Fibroblast of gingiva (primary cell): ENCODE measurements at regions not wholly inside any gene's neighbourhood (a gene's known extent, or its start where the extent isn't known, plus 50 kb on each side); places are given as distances from the start of the nearest gene placed in this dataset.
A peak's percentile ranks its signal among the peaks of the same experiment; 100 is the strongest.
"Not testable (repeated sequence)": the region's sequence is repeated elsewhere in the genome, so short reads cannot be mapped to it uniquely, and the experiment has no call there.

Source experiments
- DNase-seq: peaks from one replicate; pipeline ENCODE4 v3.0.0-alpha.2; 2011; ENCODE audit warnings: low read depth

DNA sequence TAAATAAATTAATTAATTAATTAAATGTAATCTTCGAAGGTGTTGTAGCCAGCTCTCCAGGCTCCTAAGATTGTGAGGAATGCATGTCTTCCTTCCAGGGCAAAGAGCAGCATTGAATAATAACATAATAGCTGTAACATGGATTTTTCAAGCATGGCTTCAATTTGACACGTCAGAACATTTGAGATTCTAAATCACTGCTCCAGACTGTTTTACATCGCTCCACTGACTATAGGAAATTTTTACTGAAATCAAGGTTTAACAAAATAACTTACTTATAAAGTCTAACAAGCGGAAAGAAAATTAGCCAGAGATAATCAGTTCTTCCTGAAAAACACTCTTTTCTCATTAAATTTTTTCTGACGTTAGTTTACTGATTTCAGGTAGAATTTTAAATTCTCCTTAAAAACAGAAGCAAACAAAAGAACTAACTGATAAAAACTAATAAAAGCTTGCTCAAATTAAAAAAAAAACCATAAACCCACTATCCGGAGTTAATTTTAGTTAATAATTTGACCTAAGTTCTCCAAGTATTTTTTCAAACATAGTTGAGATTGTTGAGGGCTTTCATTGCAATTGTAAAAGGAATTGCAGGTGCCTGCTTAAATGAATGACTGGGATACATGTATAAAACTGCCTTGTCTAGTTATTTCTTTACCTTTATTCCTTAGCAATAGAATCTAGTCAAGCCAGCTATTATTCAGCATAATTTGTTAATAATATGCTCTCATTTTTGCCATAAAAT lies 51.2 kb upstream of the SGCE start:
- no peak for DNase-seq

DNA sequence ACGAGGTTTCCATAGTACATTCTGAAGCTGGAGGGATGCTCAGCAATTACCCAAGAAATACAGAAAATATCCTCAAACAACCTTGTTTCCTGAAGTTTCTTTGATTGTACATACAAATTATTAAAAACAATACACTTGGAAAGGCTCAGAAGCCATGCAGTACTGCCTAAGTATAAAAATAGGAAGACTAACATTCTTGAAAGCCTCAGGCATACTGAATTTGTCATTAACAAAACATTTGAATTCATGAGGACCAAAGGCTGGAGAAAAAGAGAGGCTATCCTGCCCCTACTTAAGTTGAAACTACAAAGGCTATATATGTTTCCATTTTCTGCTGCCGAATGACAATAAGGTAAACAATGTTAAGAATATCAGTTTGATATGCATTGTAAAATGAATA lies 54.3 kb upstream of the SGCE start:
- DNase-seq: no peak

DNA sequence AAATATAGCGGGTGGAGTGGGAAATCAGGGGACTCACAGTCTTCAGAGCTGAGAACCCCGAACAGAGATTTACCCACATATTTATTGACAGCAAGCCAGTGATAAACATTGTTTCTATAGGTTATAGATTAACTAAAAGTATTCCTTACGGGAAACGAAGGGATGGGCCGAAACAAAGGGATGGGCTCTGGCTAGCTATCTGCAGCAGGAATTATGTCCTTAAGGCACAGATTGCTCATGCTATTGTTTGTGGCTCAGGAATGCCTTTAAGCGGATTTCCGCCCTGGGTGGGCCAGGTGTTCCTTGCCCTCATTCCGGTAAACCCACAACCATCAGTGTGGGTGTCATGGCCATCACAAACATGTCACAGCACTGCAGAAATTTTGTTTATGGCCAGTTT lies 66.4 kb upstream of the SGCE start:
- not testable (repeated sequence) for DNase-seq

DNA sequence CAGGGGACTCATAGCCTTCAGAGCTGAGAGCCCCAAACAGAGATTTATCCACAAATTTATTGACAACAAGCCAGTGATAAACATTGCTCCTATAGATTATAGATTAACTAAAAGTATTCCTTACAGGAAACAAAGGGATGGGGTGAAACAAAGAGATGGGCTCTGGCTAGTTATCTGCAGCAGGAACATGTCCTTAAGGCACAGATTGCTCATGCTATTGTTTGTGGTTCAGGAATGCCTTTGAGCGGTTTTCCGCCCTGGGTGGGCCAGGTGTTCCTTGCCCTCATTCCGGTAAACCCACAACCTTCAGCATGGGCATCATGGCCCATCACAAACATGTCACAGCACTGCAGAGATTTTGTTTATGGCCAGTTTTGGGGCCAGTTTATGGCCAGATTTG lies 73.0 kb upstream of the SGCE start:
- not testable (repeated sequence) for DNase-seq

DNA sequence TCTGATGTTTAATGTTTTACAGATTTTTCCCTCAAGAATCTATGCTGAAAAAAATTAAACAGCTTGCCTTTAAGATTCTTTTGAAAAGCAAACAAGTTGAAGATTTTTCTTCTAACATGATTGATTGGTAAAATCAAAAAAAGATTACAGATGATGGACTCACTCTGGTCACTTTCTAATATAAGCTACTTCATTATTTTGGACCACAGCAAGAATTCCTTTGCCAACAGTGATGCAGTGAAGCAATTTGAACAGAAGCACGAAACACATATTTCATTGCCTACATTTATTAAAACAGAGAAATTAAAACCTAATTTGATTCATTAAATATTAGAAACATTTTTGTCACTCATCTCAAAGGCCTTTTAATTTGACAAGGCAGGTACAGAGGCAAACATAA lies 82.1 kb upstream of the SGCE start:
- DNase-seq: no peak

DNA sequence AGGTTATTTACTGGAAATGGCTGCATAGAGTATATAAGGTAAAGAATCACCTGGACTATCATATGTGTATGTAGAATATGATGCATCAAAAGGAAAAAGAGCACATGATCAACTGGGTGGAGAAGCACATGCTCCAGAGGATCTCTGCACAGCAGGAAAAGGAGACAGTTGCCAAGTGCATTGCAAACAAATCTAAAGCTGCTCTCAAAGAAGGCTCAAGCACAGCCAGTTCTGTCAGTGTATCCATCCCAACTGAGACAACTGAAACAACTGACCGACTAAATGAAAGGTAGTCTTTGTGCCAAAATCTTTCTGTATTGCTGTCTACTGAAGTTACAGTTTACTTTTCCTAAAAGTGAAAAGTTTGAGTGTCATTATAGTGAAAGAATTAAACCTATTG lies 83.2 kb upstream of the SGCE start:
- DNase-seq: no peak

DNA sequence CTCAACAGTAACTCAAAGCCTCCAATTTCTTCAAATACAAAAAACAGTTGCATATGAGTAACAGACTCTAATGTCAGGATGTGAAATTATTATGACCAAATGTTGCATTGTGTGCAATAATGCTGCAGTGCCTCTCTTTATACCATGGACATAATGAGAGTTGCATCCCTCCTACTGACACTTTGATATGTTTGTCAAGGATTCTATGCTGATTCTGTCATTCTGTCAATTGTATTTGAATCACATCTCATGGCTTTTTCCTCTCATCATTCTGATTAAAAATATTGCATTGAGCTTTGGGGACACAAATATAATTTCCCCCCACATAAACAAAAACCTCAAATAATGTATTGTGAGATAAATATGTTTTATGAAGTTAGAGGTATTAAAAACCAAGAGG lies 84.6 kb upstream of the SGCE start:
- DNase-seq: no peak

DNA sequence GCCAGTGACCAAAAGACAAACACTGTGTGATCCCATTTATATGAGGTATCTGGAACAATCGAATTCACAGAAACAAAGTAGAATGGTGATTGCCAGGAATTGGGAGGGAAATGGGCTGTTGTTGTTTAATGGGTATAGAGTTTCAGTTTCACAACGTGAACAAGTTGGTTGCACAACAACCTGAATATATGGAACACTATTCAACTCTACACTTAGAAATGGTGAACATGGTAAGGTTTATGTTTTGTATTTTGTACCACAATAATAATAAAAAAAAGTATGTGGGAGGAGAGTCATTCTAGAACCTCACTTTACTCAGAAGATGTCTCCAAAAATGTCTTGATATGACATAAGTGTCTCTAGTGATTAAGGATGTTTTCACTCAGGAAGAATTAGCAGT lies 85.2 kb upstream of the SGCE start:
- DNase-seq: peak; percentile 34

DNA sequence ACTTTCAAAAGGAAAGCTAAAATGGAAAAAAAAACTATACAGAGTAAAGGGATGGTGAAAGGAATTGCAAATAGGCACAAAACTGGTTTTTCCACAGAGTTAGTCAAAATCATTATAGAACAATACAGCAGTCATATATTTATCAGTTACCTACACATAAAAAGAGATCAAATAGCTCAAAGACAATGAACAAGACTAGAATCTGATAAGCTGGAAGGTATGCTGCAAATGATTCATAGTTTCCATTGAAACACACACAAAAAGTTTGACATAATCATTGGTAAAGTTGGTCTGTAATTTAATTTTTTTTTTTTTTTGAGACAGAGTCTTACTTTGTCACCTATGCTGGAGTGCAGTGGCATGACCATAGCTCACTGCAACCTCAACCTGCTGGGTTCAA lies 92.4 kb upstream of the SGCE start:
- DNase-seq: no peak

DNA sequence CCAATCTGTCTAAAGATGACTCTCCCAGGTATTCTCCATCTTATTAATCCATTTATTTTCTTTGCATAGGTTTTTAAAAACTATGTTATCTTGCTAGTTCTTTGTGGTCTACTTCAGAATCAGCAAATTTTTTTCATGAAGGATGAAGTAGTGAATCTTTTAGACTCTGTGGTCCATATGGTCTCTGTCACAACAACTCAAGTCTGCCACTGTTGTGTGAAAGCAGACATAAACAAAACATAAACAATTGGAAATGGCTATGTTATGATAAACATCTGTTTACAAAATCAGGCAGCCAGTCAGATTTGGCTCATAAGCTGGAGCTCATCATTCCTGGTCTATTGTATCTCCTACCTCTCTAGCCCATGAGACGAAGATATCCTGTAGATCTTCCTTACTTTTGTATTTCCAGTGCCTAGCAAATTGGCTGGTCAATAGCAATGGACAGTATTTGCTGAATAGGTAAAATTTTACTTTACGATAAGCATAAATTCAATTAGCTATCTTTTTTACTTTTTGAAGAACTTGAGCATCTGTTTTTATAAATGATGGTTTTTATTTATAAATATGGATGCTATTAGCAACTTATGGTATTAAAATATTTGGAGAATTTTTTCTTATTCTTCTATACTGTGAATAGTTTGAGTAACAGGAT lies 104.6 kb upstream of the SGCE start:
- no peak for DNase-seq

DNA sequence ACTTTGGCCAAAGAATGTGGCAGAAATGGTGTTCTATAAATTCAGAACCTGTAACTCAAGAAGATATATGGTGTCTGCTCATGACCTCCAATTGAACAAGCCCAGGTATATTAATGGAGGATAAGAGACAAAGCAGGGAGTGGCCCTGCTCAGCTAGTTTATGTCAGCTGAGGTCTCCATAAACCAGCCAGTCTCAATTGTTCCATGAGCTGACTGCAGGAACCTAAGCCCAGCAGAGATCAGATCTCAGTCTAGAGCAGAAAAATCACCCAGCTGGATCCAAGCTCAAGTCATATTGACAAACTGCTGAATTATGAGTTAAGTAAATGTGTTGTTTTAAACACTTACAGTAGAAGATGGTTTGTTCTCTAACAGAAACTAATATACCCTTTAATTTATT lies 105.5 kb upstream of the SGCE start:
- no peak for DNase-seq

DNA sequence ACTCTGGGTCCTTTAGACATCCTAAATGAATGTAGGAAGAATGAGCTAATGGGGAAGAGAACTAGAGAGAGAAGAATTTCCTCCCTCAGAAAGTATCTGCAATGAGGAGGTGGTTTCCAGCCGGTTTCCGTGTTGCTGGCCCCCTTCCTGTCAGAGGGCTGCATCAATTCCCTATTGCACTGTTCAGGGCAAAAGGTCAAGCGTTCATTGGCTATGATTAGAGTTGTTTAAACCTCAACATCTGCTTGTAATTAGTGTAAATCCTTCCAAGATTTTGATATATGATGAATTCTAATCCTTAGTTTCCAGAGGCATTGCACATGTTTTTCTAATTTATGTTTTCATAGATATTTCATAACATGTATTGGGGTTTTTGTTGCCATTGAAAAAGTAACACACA lies 107.3 kb upstream of the SGCE start:
- peak; percentile 75 for DNase-seq

DNA sequence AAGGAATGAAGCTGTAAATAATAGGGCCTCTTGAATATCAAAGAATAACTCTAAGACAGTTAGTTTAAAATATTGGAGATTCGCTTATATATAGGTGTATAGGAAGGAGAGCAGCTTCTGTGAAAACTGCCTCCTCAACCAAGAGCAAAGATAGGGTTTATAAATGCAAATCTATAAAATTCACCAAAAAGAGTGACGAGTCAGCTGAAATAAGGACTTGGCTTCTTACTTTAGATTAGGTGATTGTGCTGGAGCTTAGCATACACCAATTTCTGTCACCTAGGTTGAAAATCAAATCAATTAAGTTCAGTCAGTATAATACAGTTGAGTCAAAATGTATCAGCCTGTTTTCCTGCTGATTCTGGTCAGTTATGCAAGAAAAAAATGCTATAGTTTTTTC lies 113.8 kb upstream of the SGCE start:
- no peak for DNase-seq

DNA sequence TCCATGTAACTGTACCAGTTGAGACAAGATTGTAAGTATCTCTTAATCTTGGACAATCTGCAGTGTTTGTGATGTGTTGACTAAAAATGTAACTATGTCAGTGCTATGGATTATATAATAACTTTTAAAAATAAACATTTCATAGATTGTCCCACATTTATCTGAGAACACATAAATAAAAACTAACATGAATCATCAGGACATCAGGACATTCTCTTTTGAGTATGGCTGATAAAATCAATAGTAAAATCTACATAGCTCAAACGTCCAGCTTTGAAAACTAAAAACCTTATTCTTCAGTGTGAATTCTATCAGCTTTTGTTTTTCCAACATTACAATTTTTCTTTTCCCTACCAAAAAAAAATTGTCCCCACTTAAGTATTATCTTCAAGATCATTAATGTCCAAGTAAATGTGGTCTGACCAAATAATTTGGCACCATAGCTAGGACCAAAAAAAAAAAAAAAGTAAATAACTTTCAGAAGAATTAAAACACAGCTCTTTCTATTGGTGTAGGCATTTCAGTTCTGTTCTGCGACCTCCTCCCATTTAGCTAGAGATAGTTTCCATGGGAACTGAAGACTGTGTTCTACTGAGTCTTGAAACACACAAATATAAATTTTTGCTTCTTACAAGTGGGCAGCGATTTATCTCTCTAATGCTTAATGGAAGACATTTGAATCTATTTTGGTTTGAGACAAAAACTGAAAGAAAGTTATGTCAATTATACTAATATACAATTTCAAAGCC lies 123.0 kb upstream of the SGCE start:
- no peak for DNase-seq

DNA sequence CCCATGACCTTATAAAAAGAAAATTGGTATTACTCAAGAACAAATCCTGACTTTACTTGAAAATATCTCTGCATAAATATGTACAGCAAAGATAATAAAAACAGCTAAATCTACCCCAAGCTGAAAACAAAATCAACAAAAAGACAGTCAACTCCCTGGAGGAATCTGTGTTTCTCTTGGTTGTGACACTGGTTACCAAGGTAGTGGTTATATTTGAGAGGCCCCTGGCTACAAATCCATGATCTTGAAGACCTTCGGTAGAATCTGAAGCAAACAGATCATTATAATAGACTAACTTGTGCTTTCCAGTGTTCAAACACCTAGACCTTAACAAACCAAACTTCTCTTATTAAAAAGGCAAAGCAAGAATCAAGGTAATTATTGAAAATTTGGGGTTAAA lies 123.9 kb upstream of the SGCE start:
- no peak for DNase-seq

DNA sequence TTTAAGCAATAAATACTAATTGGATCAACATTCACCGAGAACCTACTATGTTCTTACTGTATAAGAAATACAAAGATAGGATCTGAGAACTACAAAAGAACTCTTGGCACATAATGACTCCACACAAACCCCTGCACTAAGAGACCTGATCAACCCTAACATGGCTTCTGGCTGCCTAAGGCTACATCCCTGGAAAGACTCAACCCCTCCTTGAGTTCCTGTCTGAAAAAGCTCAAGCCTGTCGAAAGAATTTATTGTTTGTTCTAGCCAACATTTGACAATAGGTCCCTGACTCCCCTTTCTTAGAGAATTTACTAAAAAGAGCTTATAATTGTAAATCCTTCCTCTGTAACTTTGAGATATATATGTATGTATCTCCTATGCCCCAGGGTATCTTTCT lies 125.3 kb upstream of the SGCE start:
- no peak for DNase-seq

DNA sequence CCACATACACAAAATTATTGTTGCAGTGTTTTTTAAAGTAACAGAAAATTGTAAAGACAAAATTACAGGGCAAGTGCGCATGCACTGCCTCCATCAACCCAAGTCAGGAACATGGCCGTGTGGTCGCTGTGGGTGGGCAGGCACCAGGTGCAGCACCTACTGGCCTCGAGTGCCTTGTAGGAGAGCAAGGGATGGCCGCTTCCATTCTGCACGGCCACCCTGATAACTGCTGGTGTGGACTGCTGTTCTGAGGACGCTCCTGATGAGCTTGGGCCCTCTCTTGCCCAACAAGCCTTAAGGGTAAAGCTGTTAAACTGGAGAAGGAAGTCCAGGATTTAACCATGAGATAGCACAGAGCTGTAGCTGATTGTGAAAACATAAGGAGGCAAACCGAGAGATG lies 124.6 kb upstream of the PPP1R9A start:
- no peak for DNase-seq

DNA sequence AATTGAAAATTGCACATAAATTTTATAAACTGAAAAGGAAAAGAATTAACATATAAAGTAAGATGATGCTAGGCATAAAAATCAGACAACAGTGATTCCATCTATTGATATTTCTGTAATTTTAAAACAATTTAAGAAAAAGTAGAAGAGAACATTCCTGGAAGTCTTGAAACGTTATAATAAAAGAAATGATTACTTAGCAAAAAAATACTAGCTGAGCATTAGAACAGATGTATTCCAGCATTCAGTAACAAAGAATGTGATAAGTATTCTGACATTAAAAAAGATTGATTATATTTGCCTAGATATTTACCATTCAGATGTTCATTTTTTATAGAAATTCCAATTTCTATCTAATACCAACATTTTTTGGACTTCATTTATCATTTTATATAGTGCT lies 120.1 kb upstream of the PPP1R9A start:
- DNase-seq: no peak

DNA sequence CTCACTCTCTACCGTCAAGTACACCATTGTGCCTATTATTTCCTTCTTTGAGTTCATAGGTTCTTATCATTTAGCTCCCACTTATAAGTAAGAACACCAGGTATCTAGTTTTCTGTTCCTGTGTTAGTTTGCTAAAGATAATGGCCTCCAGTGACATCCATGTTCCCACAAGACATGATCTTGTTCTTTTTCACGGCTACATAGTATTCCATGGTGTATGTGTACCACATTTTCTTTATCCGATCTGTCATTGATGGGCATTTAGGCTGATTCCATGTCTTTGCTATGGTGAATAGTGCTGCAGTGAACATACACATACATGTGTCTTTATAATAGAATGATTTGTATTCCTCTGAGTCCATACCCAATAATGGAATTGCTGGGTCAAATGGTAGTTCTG lies 119.0 kb upstream of the PPP1R9A start:
- DNase-seq: not testable (repeated sequence)

DNA sequence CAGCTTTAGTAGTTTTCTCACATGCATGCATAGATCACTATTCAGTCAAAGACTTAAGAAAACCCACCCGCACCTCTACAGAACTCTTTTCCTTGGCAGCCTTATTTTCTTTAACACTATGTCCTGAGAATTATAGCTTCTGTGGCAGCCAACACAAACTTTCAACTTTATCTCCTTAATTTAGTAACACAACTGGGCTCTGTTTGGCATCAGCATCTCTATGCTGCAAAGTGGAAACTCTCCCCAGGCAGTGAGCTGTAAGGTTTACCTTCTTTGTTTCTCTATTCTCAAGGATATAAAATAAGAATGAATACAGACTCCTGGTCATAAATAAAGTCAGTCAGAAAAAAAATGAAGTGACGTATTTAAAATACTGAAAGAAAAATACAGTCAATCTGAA lies 115.2 kb upstream of the PPP1R9A start:
- no peak for DNase-seq

DNA sequence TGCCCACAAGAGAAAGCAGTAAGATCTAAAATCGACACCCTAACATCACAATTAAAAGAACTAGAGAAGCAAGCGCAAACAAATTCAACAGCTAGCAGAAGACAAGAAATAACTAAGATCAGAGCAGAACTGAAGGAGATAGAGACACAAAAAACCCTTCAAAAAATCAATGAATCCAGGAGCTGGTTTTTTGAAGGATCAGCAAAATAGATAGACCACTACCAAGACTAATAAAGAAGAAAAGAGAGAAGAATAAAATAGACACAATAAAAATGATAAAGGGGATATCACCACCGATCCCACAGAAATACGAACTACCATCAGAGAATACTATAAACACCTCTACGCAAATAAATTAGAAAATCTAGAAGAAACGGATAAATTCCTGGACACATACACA lies 110.0 kb upstream of the PPP1R9A start:
- DNase-seq: not testable (repeated sequence)

DNA sequence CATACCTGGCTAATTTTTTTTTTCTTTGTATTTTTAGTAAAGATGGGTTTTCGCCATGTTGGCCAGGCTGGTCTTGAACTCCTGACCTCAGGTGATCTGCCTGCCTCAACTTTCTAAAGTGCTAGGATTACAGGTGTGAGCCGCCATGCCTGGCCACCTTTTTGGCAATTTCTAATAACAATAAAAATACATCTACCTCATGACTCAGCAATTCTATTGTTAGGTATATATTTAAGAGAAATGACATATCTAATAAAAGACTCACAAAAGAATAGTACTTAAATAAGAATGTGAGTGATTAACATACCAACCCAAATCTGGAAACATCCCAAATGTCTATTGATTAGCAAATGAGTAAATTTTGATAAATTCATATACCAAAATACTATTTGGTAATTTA lies 103.6 kb upstream of the PPP1R9A start:
- DNase-seq: no peak

DNA sequence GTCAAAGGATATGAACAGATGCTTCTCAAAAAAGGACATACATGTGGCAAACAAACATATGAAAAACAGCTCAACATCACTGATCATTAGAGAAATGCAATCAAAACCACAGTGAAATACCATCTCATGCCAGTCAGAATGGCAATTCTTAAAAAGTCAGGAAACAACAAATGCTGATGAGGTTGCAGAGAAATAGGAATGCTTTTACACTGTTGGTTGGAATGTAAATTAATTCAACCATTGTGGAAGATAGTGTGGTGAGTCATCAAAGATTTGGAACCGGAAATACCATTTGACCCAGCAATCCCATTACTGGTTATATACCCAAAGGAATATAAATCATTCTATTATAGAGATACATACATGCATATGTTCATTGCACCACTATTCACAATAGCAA lies 98.7 kb upstream of the PPP1R9A start:
- DNase-seq: not testable (repeated sequence)
